ENCODE measurements at regions not wholly inside any gene's neighbourhood (a gene's known extent, or its start where the extent isn't known, plus 50 kb on each side); places are given as distances from the start of the nearest gene placed in this dataset.
"Not testable (repeated sequence)": the region's sequence is repeated elsewhere in the genome, so short reads cannot be mapped to it uniquely, and the experiment has no call there.

GRCh38 chr10:28967031-28967430 lies 289.7 kb downstream of the BAMBI start:
- DNase-seq, result no peak

GRCh38 chr10:28969413-28969812 lies 292.1 kb downstream of the BAMBI start:
- DNase-seq, result no peak

GRCh38 chr10:28970231-28970630 lies 292.9 kb downstream of the BAMBI start:
- no peak for DNase-seq

GRCh38 chr10:28971255-28971654 lies 293.9 kb downstream of the BAMBI start:
- DNase-seq, result no peak

- DNase-seq, result no peak
These were observed 294.4 kb downstream of the BAMBI start for GRCh38 chr10:28971764-28972163.

GRCh38 chr10:28973309-28973972 lies 296.1 kb downstream of the BAMBI start:
- DNase-seq, result no peak

- peak; percentile 93 for DNase-seq
These were observed 298.7 kb downstream of the BAMBI start for GRCh38 chr10:28975891-28976531.

- DNase-seq, result no peak
These were observed 300.2 kb downstream of the BAMBI start for GRCh38 chr10:28977518-28977917.

GRCh38 chr10:28980264-28980663 lies 302.9 kb downstream of the BAMBI start:
- no peak for DNase-seq

GRCh38 chr10:28981007-28981406 lies 303.7 kb downstream of the BAMBI start:
- DNase-seq, result no peak

- no peak for DNase-seq
These were observed 305.7 kb downstream of the BAMBI start for GRCh38 chr10:28982974-28983373.

GRCh38 chr10:28983799-28984198 lies 305.1 kb upstream of the LYZL1 start:
- DNase-seq, result no peak

GRCh38 chr10:28984431-28984830 lies 304.4 kb upstream of the LYZL1 start:
- peak; percentile 4 for DNase-seq

GRCh38 chr10:28985137-28985885 lies 303.6 kb upstream of the LYZL1 start:
- no peak for DNase-seq

- DNase-seq, result no peak
These were observed 302.6 kb upstream of the LYZL1 start for GRCh38 chr10:28986117-28986792.

GRCh38 chr10:28986856-28987255 lies 302.0 kb upstream of the LYZL1 start:
- DNase-seq, result no peak

GRCh38 chr10:28987555-28988320 lies 301.1 kb upstream of the LYZL1 start:
- no peak for DNase-seq

GRCh38 chr10:28988980-28989379 lies 299.9 kb upstream of the LYZL1 start:
- no peak for DNase-seq

GRCh38 chr10:28991333-28992270 lies 297.3 kb upstream of the LYZL1 start:
- DNase-seq, result peak; percentile 64

- DNase-seq, result no peak
These were observed 295.8 kb upstream of the LYZL1 start for GRCh38 chr10:28993056-28993455.

GRCh38 chr10:28993861-28994260 lies 295.0 kb upstream of the LYZL1 start:
- DNase-seq, result no peak

GRCh38 chr10:28994802-28995201 lies 294.1 kb upstream of the LYZL1 start:
- not testable (repeated sequence) for DNase-seq
